D721Med (cell line): ENCODE measurements at regions not wholly inside any gene's neighbourhood (a gene's known extent, or its start where the extent isn't known, plus 50 kb on each side); places are given as distances from the start of the nearest gene placed in this dataset.

Source experiments
- DNase-seq: peaks from one replicate; pipeline ENCODE4 v3.0.0; 2011; ENCODE audit warnings: low spot score; ENCODE audit not compliant: insufficient read length
- FAIRE-seq: peaks from 2 replicates; lab custom pipeline; 2011; peaks lifted over from hg19 to GRCh38; lab: Jason Lieb, UNC
- CTCF ChIP-seq: IDR thresholded peaks from 2 replicates; pipeline ENCODE4 v1.5.1; 2012; ENCODE audit warnings: mild to moderate bottlenecking, control low read depth; ENCODE audit not compliant: insufficient read depth; ENCODE audit errors: missing control alignments

GRCh38 chr10:47094636-47095035, 183.4 kb downstream of the PTPN20 start:
- TF ChIP-seq CTCF: no peak
- no peak for FAIRE-seq
- no peak for DNase-seq

GRCh38 chr10:47095211-47095610, 184.0 kb downstream of the PTPN20 start:
- no peak for FAIRE-seq
- TF ChIP-seq CTCF: no peak
- no peak for DNase-seq

GRCh38 chr10:47095848-47096612, 184.8 kb downstream of the PTPN20 start:
- FAIRE-seq: no peak
- TF ChIP-seq CTCF: no peak
- no peak for DNase-seq

- DNase-seq (no peak), FAIRE-seq (no peak)
- no peak for TF ChIP-seq CTCF
Observed at GRCh38 chr10:47098238-47098637, 187.0 kb downstream of the PTPN20 start.

- FAIRE-seq: no peak
- DNase-seq: no peak
- no peak for TF ChIP-seq CTCF
Observed at GRCh38 chr10:47098964-47099363, 187.7 kb downstream of the PTPN20 start.

- FAIRE-seq (no peak), DNase-seq (no peak)
- TF ChIP-seq CTCF: no peak
Observed at GRCh38 chr10:47099474-47099873, 188.2 kb downstream of the PTPN20 start.

GRCh38 chr10:47101196-47101595, 190.0 kb downstream of the PTPN20 start:
- no peak for TF ChIP-seq CTCF
- DNase-seq (no peak), FAIRE-seq (no peak)
